Ishikawa (cell line): ENCODE measurements at regions not wholly inside any gene's neighbourhood (a gene's known extent, or its start where the extent isn't known, plus 50 kb on each side); places are given as distances from the start of the nearest gene placed in this dataset.

ENCODE experiments used
- CEBPB ChIP-seq: IDR thresholded peaks from 2 replicates; pipeline ENCODE4 v1.6.1; 2012
- CREB1 ChIP-seq: IDR thresholded peaks from 2 replicates; pipeline ENCODE4 v1.6.1; 2012; ENCODE audit warnings: low read depth
- EGR1 ChIP-seq: IDR thresholded peaks from 2 replicates; pipeline ENCODE4 v1.6.1; 2012
- EP300 ChIP-seq: IDR thresholded peaks from 2 replicates; pipeline ENCODE4 v1.6.1; 2012; ENCODE audit warnings: borderline replicate concordance
- FOXM1 ChIP-seq: IDR thresholded peaks from 2 replicates; pipeline ENCODE4 v1.6.1; 2012; ENCODE audit warnings: low read depth, borderline replicate concordance
- MAX ChIP-seq: IDR thresholded peaks from 2 replicates; pipeline ENCODE4 v1.6.1; 2012
- NFIC ChIP-seq: IDR thresholded peaks from 2 replicates; pipeline ENCODE4 v1.6.1; 2012
- RAD21 ChIP-seq: IDR thresholded peaks from 2 replicates; pipeline ENCODE4 v1.6.1; 2012; ENCODE audit warnings: low read depth
- REST ChIP-seq: IDR thresholded peaks from 2 replicates; pipeline ENCODE4 v1.6.1; 2012; ENCODE audit warnings: low read depth, mild to moderate bottlenecking
- TAF1 ChIP-seq: IDR thresholded peaks from 2 replicates; pipeline ENCODE4 v1.6.1; 2012; ENCODE audit warnings: low read depth, mild to moderate bottlenecking
- TCF12 ChIP-seq: IDR thresholded peaks from 2 replicates; pipeline ENCODE4 v1.6.1; 2012; ENCODE audit warnings: low read depth
- TEAD4 ChIP-seq: IDR thresholded peaks from 2 replicates; pipeline ENCODE4 v1.6.1; 2012
- USF1 ChIP-seq: IDR thresholded peaks from 2 replicates; pipeline ENCODE4 v1.6.1; 2012
- YY1 ChIP-seq: IDR thresholded peaks from 2 replicates; pipeline ENCODE4 v1.6.1; 2012; ENCODE audit warnings: low read depth
- ZBTB7A ChIP-seq: IDR thresholded peaks from 2 replicates; pipeline ENCODE4 v1.6.1; 2012; ENCODE audit warnings: low read depth

- TF ChIP-seq TEAD4 (no peak), YY1 (no peak), EGR1 (no peak), EP300 (no peak), TCF12 (no peak), CREB1 (no peak), REST (no peak), CEBPB (no peak), ZBTB7A (no peak), RAD21 (no peak), FOXM1 (no peak), MAX (no peak), NFIC (no peak), USF1 (no peak)
Measured at GRCh38 chr17:73899839-73900238, 255.6 kb upstream of the SDK2 start.

- TF ChIP-seq CEBPB (no peak), EP300 (no peak), CREB1 (no peak), USF1 (no peak), MAX (no peak), TEAD4 (no peak)
Measured at GRCh38 chr17:73900516-73900915, 256.3 kb upstream of the SDK2 start.

GRCh38 chr17:73901249-73901648, 257.0 kb upstream of the SDK2 start:
- TF ChIP-seq EP300 = no peak
- TF ChIP-seq RAD21 = no peak
- TF ChIP-seq TAF1 = no peak

- TF ChIP-seq MAX (no peak), EGR1 (no peak), REST (no peak), RAD21 (no peak), CEBPB (no peak), TAF1 (no peak), USF1 (no peak), TCF12 (no peak), ZBTB7A (no peak), YY1 (no peak), TEAD4 (no peak), NFIC (no peak), FOXM1 (no peak), EP300 (no peak), CREB1 (no peak)
Measured at GRCh38 chr17:73901661-73902415, 257.6 kb upstream of the SDK2 start.

- TF ChIP-seq TCF12 = no peak
- no peak for TF ChIP-seq NFIC
- TF ChIP-seq USF1 = no peak
- TF ChIP-seq REST = no peak
- TF ChIP-seq CREB1 = no peak
- no peak for TF ChIP-seq CEBPB
- TF ChIP-seq MAX = no peak
- TF ChIP-seq RAD21 = no peak
- TF ChIP-seq TAF1 = no peak
- no peak for TF ChIP-seq FOXM1
- TF ChIP-seq EP300 = no peak
- TF ChIP-seq TEAD4 = no peak
Measured at GRCh38 chr17:73902416-73903181, 258.4 kb upstream of the SDK2 start.
